BE2C (cell line): ENCODE measurements at regions not wholly inside any gene's neighbourhood (a gene's known extent, or its start where the extent isn't known, plus 50 kb on each side); places are given as distances from the start of the nearest gene placed in this dataset.

ENCODE experiments used
- DNase-seq: peaks from one replicate; pipeline ENCODE4 v3.0.0-alpha.2; 2020
- H3K27me3 ChIP-seq: fragments of 250-450 bp; sonication (Bioruptor Pico); 2 replicates; pipeline ENCODE4 v1.5.1; 2020; ENCODE audit warnings: mild to moderate bottlenecking
- H3K36me3 ChIP-seq: fragments of 250-450 bp; sonication (Bioruptor Pico); 2 replicates; pipeline ENCODE4 v1.5.1; 2020; ENCODE audit warnings: mild to moderate bottlenecking
- H3K4me1 ChIP-seq: fragments of 250-450 bp; sonication (Bioruptor Pico); 2 replicates; pipeline ENCODE4 v1.5.1; 2020
- H3K4me3 ChIP-seq: 2 replicates; pipeline ENCODE4 v1.5.1; 2011; ENCODE audit warnings: low read depth, low read length
- H3K9me3 ChIP-seq: fragments of 250-450 bp; sonication (Bioruptor Pico); 2 replicates; pipeline ENCODE4 v1.5.1; 2020
- TF ChIP-seq, protein P1 (sequence below): IDR thresholded peaks from 2 replicates; pipeline ENCODE4 v1.5.1; 2012; ENCODE audit warnings: mild to moderate bottlenecking, low read depth, low read length

DNA sequence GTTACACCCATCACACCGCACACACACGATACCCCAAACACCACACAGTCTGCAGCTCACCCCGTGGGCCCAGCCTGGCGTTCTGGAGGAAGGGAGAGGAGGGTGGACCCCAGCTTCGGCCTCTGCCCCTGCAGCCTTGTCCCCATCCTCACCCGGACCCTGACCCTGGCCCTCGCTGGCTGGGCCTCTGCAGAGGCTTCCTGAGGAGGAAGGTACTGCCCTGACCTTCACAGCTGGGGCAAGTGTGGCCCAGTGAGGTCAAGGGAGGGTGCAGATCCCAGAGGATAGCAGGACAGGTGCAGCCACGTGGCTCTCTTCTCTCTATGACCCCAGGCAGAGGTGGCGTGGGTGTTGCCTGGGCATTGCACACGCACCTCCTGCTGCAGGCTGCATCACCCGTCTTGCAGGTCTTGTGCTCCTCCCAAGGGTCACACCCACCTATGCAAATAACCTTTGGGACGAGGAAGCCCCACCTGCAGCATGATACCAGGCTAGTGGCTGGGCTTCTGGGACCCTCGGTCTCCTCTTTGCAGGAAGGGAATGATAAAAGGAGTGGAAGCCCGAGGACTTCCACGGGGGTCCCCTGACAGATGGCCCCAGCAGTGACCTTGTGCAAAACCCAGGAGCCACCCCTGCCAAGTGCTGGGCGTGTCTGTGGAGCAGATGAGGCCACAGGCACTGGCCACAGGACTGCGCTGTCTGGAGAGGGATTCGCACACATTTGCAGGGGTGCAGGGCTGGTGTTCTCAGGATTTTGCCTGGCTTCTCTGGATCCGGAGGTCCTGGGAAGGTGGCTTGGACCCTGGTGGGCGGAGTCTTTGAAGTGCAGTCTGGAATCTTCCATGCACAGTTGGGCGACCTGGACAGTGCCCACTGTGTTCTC lies 1241.5 kb downstream of the BRD1 start:
- Histone ChIP-seq H3K4me1 (no peaks in the 10 kb centered on the region), H3K27me3 (no peaks in the 10 kb centered on the region), H3K36me3 (no peaks in the 10 kb centered on the region), H3K4me3 (no peak overlapping the region), H3K9me3 (peaks cover 14% of the 10 kb centered on the region; the same call in 1 of the 2 replicates)
- TF ChIP-seq, protein P1, sequence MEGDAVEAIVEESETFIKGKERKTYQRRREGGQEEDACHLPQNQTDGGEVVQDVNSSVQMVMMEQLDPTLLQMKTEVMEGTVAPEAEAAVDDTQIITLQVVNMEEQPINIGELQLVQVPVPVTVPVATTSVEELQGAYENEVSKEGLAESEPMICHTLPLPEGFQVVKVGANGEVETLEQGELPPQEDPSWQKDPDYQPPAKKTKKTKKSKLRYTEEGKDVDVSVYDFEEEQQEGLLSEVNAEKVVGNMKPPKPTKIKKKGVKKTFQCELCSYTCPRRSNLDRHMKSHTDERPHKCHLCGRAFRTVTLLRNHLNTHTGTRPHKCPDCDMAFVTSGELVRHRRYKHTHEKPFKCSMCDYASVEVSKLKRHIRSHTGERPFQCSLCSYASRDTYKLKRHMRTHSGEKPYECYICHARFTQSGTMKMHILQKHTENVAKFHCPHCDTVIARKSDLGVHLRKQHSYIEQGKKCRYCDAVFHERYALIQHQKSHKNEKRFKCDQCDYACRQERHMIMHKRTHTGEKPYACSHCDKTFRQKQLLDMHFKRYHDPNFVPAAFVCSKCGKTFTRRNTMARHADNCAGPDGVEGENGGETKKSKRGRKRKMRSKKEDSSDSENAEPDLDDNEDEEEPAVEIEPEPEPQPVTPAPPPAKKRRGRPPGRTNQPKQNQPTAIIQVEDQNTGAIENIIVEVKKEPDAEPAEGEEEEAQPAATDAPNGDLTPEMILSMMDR: no peak
- no peak for DNase-seq

DNA sequence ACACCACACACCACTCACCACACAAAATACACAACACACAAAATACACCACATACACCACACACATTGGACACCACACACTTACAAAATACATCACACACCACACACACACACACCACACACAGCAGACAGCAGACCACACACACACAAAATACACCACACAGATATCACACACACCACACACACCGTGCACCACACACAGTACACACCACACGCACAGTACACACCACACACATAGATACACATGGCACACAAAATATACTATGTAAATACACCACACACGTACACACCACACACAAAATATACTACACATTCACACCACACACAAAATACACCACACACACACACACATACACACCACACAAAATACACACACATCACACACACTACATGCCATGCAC lies 1243.5 kb downstream of the BRD1 start:
- Histone ChIP-seq H3K4me1 (no peaks in the 10 kb centered on the region), H3K36me3 (no peaks in the 10 kb centered on the region)
- TF ChIP-seq, protein P1: no peak

DNA sequence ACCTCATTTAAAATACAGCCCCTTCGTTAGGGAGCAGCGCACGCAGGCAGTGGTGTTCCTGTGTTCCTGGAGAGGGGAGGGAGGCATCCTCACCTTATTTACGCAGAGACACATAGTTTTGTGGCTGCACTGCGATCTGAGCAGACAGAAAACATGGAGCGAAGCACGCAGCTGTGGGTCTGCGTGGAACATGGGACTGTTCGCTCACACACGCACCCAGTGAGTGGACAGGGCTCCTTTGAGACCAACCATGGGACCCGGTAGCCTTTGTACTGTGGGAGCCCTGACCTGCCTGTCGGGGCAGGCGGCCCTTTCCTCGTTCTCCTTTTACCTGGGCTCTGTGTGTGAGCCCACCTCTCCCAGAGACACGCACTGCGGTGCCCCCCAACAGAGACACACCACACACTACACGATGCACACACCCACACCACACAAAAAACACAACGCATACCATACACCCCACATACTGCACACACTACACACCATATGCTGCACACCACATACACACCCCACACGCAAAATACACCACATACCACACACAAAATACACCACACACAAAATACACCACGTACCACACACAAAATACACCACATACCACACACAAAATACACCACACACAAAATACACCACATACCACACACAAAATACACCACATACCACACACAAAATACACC lies 1245.7 kb downstream of the BRD1 start:
- no peaks in the 10 kb centered on the region for H3K36me3 ChIP-seq
- peaks cover 14% of the 10 kb centered on the region; the same call in 1 of the 2 replicates for H3K9me3 ChIP-seq
- H3K4me3 ChIP-seq: no peak overlapping the region
- TF ChIP-seq, protein P1: no peak
- no peak for DNase-seq
- H3K4me1 ChIP-seq: no peaks in the 10 kb centered on the region
- no peaks in the 10 kb centered on the region for H3K27me3 ChIP-seq

More for the DNA sequence above, 1243.5 kb downstream of the BRD1 start:
- peaks cover 14% of the 10 kb centered on the region; the same call in 1 of the 2 replicates for H3K9me3 ChIP-seq
- no peaks in the 10 kb centered on the region for H3K27me3 ChIP-seq
- DNase-seq: no peak
- H3K4me3 ChIP-seq: no peak overlapping the region

DNA sequence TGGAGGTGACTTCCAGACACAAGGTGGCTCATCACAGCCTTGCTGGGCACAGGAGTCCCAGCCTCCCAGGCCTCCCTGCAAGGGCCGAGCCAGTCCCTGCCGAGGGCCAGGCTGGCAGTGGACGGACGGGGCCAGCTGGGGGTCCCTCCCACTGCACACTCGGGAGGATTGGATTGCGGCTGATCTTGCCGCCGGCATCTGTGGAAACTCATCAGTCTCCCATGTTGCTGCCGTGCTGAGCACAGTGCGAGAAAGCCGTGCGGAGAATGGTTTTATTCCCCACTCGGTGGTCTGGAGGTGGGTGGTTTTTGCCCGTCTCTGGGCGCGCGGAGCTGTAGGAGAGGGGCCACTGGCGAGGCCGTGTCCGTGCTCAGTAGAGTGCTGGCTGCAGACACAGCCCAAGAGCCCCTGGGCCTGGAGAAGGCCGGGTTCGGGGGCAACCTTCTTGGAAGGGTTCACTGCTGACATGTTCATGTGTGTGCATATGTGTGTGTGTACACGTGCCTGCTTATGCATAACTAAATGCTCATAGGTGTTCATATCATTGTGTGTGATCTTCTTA lies 1246.4 kb downstream of the BRD1 start:
- no peak for DNase-seq
- no peaks in the 10 kb centered on the region for H3K4me1 ChIP-seq
- peaks cover 14% of the 10 kb centered on the region; the same call in 1 of the 2 replicates for H3K9me3 ChIP-seq
- H3K27me3 ChIP-seq: no peaks in the 10 kb centered on the region
- H3K36me3 ChIP-seq: no peaks in the 10 kb centered on the region
- no peak overlapping the region for H3K4me3 ChIP-seq
- TF ChIP-seq, protein P1: no peak

DNA sequence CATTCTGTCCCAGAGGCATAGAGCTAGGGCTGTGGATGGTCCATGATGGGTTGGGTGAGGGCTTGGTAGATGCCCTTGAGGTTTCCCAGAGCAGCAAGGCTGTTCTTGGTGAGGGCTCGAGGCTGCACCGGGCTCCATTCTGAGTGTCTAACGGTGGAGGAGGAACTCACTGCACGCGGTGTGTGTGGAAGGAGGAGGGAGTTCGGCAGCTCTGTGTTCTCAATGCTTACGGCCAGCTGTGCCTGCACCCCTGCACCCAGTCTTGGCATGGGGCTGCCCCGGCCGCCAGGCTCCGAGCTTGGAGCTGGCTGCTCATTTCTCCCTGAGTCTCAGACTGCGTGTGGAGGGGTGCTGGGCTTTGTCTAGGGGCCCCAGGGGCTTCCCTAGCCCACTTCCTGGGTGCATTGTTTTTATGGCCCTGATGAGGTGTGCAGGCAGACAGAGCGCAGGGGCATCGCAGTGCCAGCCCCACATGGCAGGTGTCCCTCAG lies 1247.1 kb downstream of the BRD1 start:
- H3K9me3 ChIP-seq: peaks cover 11% of the 10 kb centered on the region; the same call in 1 of the 2 replicates
- H3K4me3 ChIP-seq: no peak overlapping the region
- H3K27me3 ChIP-seq: no peaks in the 10 kb centered on the region
- H3K4me1 ChIP-seq: no peaks in the 10 kb centered on the region
- H3K36me3 ChIP-seq: no peaks in the 10 kb centered on the region
- no peak for DNase-seq
- TF ChIP-seq, protein P1: no peak
